Smooth muscle cell (in vitro differentiated cells): ENCODE measurements at regions not wholly inside any gene's neighbourhood (a gene's known extent, or its start where the extent isn't known, plus 50 kb on each side); places are given as distances from the start of the nearest gene placed in this dataset.

ENCODE experiments used
- DNase-seq: peaks from one replicate; lab custom pipeline; 2025; ENCODE audit not compliant: unreplicated experiment; lab: John Stamatoyannopoulos, UW
- H2AFZ ChIP-seq: fragments of 200-600 bp; sonication (generic); 2 replicates; pipeline ENCODE4 v1.6.0; 2016; ENCODE audit warnings: antibody characterized with exemption, low read depth, mild to moderate bottlenecking
- H3F3A ChIP-seq: fragments of 200-600 bp; sonication (generic); 2 replicates; pipeline ENCODE4 v1.6.0; 2017; ENCODE audit warnings: antibody characterized with exemption, low read depth
- H3K27ac ChIP-seq: fragments of 200-600 bp; sonication (generic); 2 replicates; pipeline ENCODE4 v1.5.1; 2016; ENCODE audit warnings: low read depth, mild to moderate bottlenecking
- H3K27me3 ChIP-seq: fragments of 200-600 bp; sonication (generic); 2 replicates; pipeline ENCODE4 v1.6.1; 2016; ENCODE audit warnings: low read depth, mild to moderate bottlenecking
- H3K36me3 ChIP-seq: fragments of 200-600 bp; sonication (generic); 2 replicates; pipeline ENCODE4 v1.5.1; 2016; ENCODE audit warnings: low read depth
- H3K4me1 ChIP-seq: fragments of 200-600 bp; sonication (generic); 2 replicates; pipeline ENCODE4 v1.5.1; 2016; ENCODE audit warnings: low read depth
- H3K4me2 ChIP-seq: fragments of 200-600 bp; sonication (generic); 2 replicates; pipeline ENCODE4 v1.6.0; 2016; ENCODE audit warnings: mild to moderate bottlenecking
- H3K4me3 ChIP-seq: fragments of 200-600 bp; sonication (generic); 2 replicates; pipeline ENCODE4 v1.5.1; 2016; ENCODE audit warnings: mild to moderate bottlenecking
- H3K79me2 ChIP-seq: fragments of 200-600 bp; sonication (generic); 2 replicates; pipeline ENCODE4 v1.6.0; 2016; ENCODE audit warnings: low read depth, mild to moderate bottlenecking
- H3K9ac ChIP-seq: fragments of 200-600 bp; sonication (generic); 2 replicates; pipeline ENCODE4 v1.6.0; 2016; ENCODE audit warnings: low read depth
- H3K9me3 ChIP-seq: fragments of 200-600 bp; sonication (generic); replicated peaks from 2 replicates; pipeline ENCODE4 v1.5.1; 2016; ENCODE audit warnings: low read depth
- H4K20me1 ChIP-seq: fragments of 200-600 bp; sonication (generic); 2 replicates; pipeline ENCODE4 v1.6.0; 2016; ENCODE audit warnings: low read depth
- CTCF ChIP-seq: fragments of 200-600 bp; sonication (generic); IDR thresholded peaks from 2 replicates; pipeline ENCODE4 v1.5.1; 2017; ENCODE audit warnings: borderline replicate concordance, mild to moderate bottlenecking, antibody characterized with exemption; ENCODE audit not compliant: insufficient read depth, poor library complexity, severe bottlenecking
- WGBS: methylation state at CpG from one replicate; pipeline ENCODE4 v1.1.7; 2016; ENCODE audit warnings: low lambda C conversion rate; 5-methylcytosine and 5-hydroxymethylcytosine counted together

- TF ChIP-seq CTCF = no peak
- H3K79me2 ChIP-seq = no peaks in the 10 kb centered on the region
- no peaks in the 10 kb centered on the region for H3F3A ChIP-seq
- H3K4me3 ChIP-seq = no peak overlapping the region
- H3K27me3 ChIP-seq = no peaks in the 10 kb centered on the region
- no peak overlapping the region for H2AFZ ChIP-seq
- H3K27ac ChIP-seq = no peak overlapping the region
- WGBS = 69% methylated on average over 1 of the region's 1 CpG
- DNase-seq = no peak
- H3K9me3 ChIP-seq = no peaks in the 10 kb centered on the region
- peaks cover 8% of the 10 kb centered on the region for H3K4me1 ChIP-seq
- no peaks in the 10 kb centered on the region for H3K36me3 ChIP-seq
- no peak overlapping the region for H3K4me2 ChIP-seq
- no peak overlapping the region for H3K9ac ChIP-seq
- no peaks in the 10 kb centered on the region for H4K20me1 ChIP-seq
These were observed 508.3 kb downstream of the SOX2 start for GRCh38 chr3:182220013-182220412.

- H4K20me1 ChIP-seq = no peaks in the 10 kb centered on the region
- no peak overlapping the region for H3K27ac ChIP-seq
- H3K79me2 ChIP-seq = no peaks in the 10 kb centered on the region
- H3K36me3 ChIP-seq = no peaks in the 10 kb centered on the region
- H3K4me1 ChIP-seq = peaks cover 8% of the 10 kb centered on the region
- H3K9ac ChIP-seq = no peak overlapping the region
- no peak overlapping the region for H3K4me2 ChIP-seq
- no peak overlapping the region for H2AFZ ChIP-seq
- no peaks in the 10 kb centered on the region for H3K9me3 ChIP-seq
- WGBS = 75% methylated on average over 1 of the region's 1 CpG
- H3K27me3 ChIP-seq = no peaks in the 10 kb centered on the region
- TF ChIP-seq CTCF = no peak
- no peak for DNase-seq
- no peak overlapping the region for H3K4me3 ChIP-seq
- no peaks in the 10 kb centered on the region for H3F3A ChIP-seq
These were observed 508.7 kb downstream of the SOX2 start for GRCh38 chr3:182220471-182220870.

- H3K27ac ChIP-seq = no peak overlapping the region
- H3K4me2 ChIP-seq = no peak overlapping the region
- no peaks in the 10 kb centered on the region for H4K20me1 ChIP-seq
- no peaks in the 10 kb centered on the region for H3K79me2 ChIP-seq
- no peaks in the 10 kb centered on the region for H3K27me3 ChIP-seq
- H3K36me3 ChIP-seq = no peaks in the 10 kb centered on the region
- no peaks in the 10 kb centered on the region for H3F3A ChIP-seq
- H3K9ac ChIP-seq = no peak overlapping the region
- 43% methylated on average over 4 of the region's 4 CpGs for WGBS
- no peaks in the 10 kb centered on the region for H3K9me3 ChIP-seq
- no peak overlapping the region for H2AFZ ChIP-seq
- TF ChIP-seq CTCF = no peak
- DNase-seq = no peak
- peaks cover 7% of the 10 kb centered on the region for H3K4me1 ChIP-seq
- no peak overlapping the region for H3K4me3 ChIP-seq
These were observed 515.3 kb downstream of the SOX2 start for GRCh38 chr3:182226995-182227394.

GRCh38 chr3:182233405-182233804, 521.7 kb downstream of the SOX2 start:
- Histone ChIP-seq H3K4me3 (no peak overlapping the region), H3K27ac (no peak overlapping the region), H3K79me2 (no peaks in the 10 kb centered on the region), H3K4me2 (no peak overlapping the region), H4K20me1 (no peaks in the 10 kb centered on the region), H3F3A (no peaks in the 10 kb centered on the region), H3K27me3 (no peaks in the 10 kb centered on the region), H3K36me3 (no peaks in the 10 kb centered on the region), H3K9ac (no peak overlapping the region), H3K4me1 (peaks cover 18% of the 10 kb centered on the region), H2AFZ (no peak overlapping the region), H3K9me3 (no peaks in the 10 kb centered on the region)
- no peak for TF ChIP-seq CTCF
- 93% methylated on average over 1 of the region's 1 CpG for WGBS
- DNase-seq = no peak
